ENCODE measurements at regions not wholly inside any gene's neighbourhood (a gene's known extent, or its start where the extent isn't known, plus 50 kb on each side); places are given as distances from the start of the nearest gene placed in this dataset.

DNA sequence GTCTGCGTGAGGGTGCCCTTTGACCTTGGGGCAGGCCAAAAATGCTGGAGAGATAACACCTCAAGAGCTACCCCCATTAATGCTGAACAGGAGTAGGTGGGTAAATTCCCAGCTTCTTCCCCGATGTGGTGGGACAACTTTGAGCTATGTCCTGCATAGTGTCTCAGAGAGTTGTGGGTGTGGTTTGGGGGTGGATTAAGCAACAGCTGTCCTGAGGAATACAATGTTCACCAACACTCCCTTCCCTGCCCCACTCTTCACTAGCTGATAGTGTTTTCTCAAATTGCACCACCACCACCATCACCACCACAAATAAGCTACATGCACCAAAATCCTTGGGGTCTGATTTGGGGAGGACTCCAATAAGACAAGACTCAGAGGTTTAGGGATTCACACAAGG lies 258.4 kb downstream of the HLX start:
- TF ChIP-seq EZH2 (IDR thresholded peaks at IDR 0.05; ENCODE audit: borderline replicate concordance, insufficient read depth, low read depth, low read length, poor library complexity, severe bottlenecking) (no peak), CTCF (IDR thresholded peaks at IDR 0.05) (no peak)

Data from B cell (primary cell).